B cell (primary cell): ENCODE measurements at regions not wholly inside any gene's neighbourhood (a gene's known extent, or its start where the extent isn't known, plus 50 kb on each side); places are given as distances from the start of the nearest gene placed in this dataset.

ENCODE experiments used
- ATAC-seq: fragments of 200-7000 bp; cut with Tn5 transposase; one replicate; pipeline ENCODE4 v1.10.0; 2021; ENCODE audit warnings: low read depth, mild to moderate bottlenecking, moderate number of reproducible peaks, moderate library complexity
- CTCF ChIA-PET: fragments of 350-600 bp; sonication (Branson Sonifier 250); formaldehyde crosslinking; loops from one replicate; lab custom pipeline; 2021; ENCODE audit warnings: antibody characterized with exemption, inconsistent platforms; lab: Charles Lee
- POLR2A ChIA-PET: fragments of 350-600 bp; sonication (Branson Sonifier 250); formaldehyde crosslinking; loops from one replicate; lab custom pipeline; 2021; ENCODE audit warnings: antibody characterized with exemption; lab: Charles Lee
- DNase-seq: peaks from one replicate; pipeline ENCODE4 v3.0.0; 2013
- H2AFZ ChIP-seq: 2 replicates; pipeline ENCODE4 v1.6.1; 2012; ENCODE audit warnings: mild to moderate bottlenecking, low read depth, low read length; ENCODE audit not compliant: insufficient read depth, poor library complexity, severe bottlenecking
- H3K27ac ChIP-seq, 2 donors: 1 replicate in 1 of 2; 2 replicates in 1 of 2; pipeline ENCODE4 v1.5.1; 2012 to 2013; ENCODE audit warnings: low read length in 2 of 2, mild to moderate bottlenecking in 2 of 2, moderate library complexity in 1 of 2
- H3K27me3 ChIP-seq, 4 experiments: fragments of 200-600 bp in 1 of 4; sonication (generic) in 1 of 4; replicated peaks in 1 of 4; 1 replicate in 2 of 4; 2 replicates in 2 of 4; pipeline versions ENCODE4 v1.6.1 to v1.7.0; 2013 to 2016; ENCODE audit warnings: low read length in 3 of 4, mild to moderate bottlenecking in 2 of 4, mixed read lengths in 1 of 4, moderate library complexity in 1 of 4; ENCODE audit not compliant: insufficient read depth in 4 of 4, control insufficient read depth in 3 of 4; ENCODE audit errors: control extremely low read depth in 1 of 4
- H3K36me3 ChIP-seq, 2 experiments: replicated peaks in 1 of 2; 1 replicate in 1 of 2; 2 replicates in 1 of 2; pipeline versions ENCODE4 v1.6.1 to v1.7.1; 2013; ENCODE audit warnings: low read length in 1 of 2; ENCODE audit not compliant: insufficient read depth in 2 of 2, control insufficient read depth in 1 of 2; ENCODE audit errors: control extremely low read depth in 1 of 2, extremely low read depth in 1 of 2
- H3K4me1 ChIP-seq, 2 donors: fragments of 200-600 bp in 1 of 2; sonication (generic) in 1 of 2; 1 replicate in 1 of 2; 2 replicates in 1 of 2; pipeline versions ENCODE4 v1.5.1 to v1.6.1; 2013 to 2017; ENCODE audit warnings: low read length in 2 of 2; ENCODE audit not compliant: control insufficient read depth in 2 of 2, insufficient read depth in 2 of 2
- H3K4me2 ChIP-seq: replicated peaks from 2 replicates; pipeline ENCODE3; 2012; ENCODE audit warnings: mild to moderate bottlenecking, low read depth, low read length; ENCODE audit not compliant: poor library complexity, severe bottlenecking
- H3K4me3 ChIP-seq, 5 experiments: fragments of 200-600 bp in 1 of 5; sonication (generic) in 1 of 5; 1 replicate in 3 of 5; 2 replicates in 2 of 5; pipeline versions ENCODE4 v1.5.1 to v1.7.0; 2011 to 2016; ENCODE audit warnings: low read length in 4 of 5, mild to moderate bottlenecking in 4 of 5, low read depth in 2 of 5, control low read depth in 1 of 5, moderate library complexity in 1 of 5; ENCODE audit not compliant: insufficient read depth in 1 of 5; ENCODE audit errors: control extremely low read depth in 1 of 5, extremely low read depth in 1 of 5
- H3K79me2 ChIP-seq: fragments of 200-600 bp; sonication (generic); one replicate; pipeline ENCODE4 v1.6.0; 2016; ENCODE audit warnings: low read length; ENCODE audit not compliant: control insufficient read depth, insufficient read depth
- H3K9ac ChIP-seq: fragments of 200-600 bp; sonication (generic); 2 replicates; pipeline ENCODE4 v1.6.1; 2017; ENCODE audit warnings: mild to moderate bottlenecking, low read length, moderate library complexity
- H3K9me3 ChIP-seq, 3 donors: one replicate each; pipeline versions ENCODE4 v1.6.1 to v1.7.1; 2013; ENCODE audit warnings: low read length in 2 of 3; ENCODE audit not compliant: control insufficient read depth in 2 of 3, insufficient read depth in 1 of 3; ENCODE audit errors: control extremely low read depth in 1 of 3
- H4K20me1 ChIP-seq: 2 replicates; pipeline ENCODE4 v1.6.0; 2012; ENCODE audit warnings: mild to moderate bottlenecking, low read length; ENCODE audit not compliant: insufficient read depth, control insufficient read depth, poor library complexity, severe bottlenecking
- H3K27ac Mint-ChIP-seq: one replicate; pipeline ENCODE4 v1.8.0; 2021; ENCODE audit warnings: mixed read lengths
- H3K27me3 Mint-ChIP-seq: one replicate; pipeline ENCODE4 v1.8.0; 2021; ENCODE audit warnings: mixed read lengths
- H3K4me1 Mint-ChIP-seq: one replicate; pipeline ENCODE4 v1.8.0; 2021; ENCODE audit warnings: mixed read lengths
- H3K4me3 Mint-ChIP-seq: one replicate; pipeline ENCODE4 v1.8.0; 2021; ENCODE audit warnings: mixed read lengths
- H3K9me3 Mint-ChIP-seq: one replicate; pipeline ENCODE4 v1.8.0; 2022; ENCODE audit warnings: mixed read lengths; ENCODE audit not compliant: insufficient read depth
- CTCF ChIP-seq: fragments of 200-600 bp; IDR thresholded peaks from one replicate; pipeline ENCODE4 v1.8.0; 2022; ENCODE audit warnings: antibody characterized with exemption, mild to moderate bottlenecking
- EZH2 ChIP-seq: IDR thresholded peaks from 2 replicates; pipeline ENCODE4 v1.6.1; 2012; ENCODE audit warnings: borderline replicate concordance, low read depth, mild to moderate bottlenecking, moderate library complexity, low read length; ENCODE audit not compliant: insufficient read depth, poor library complexity, severe bottlenecking
- WGBS: methylation state at CpG from one replicate; pipeline ENCODE4 v1.1.5; 2013; ENCODE audit warnings: missing lambda C conversion rate; ENCODE audit not compliant: insufficient coverage; 5-methylcytosine and 5-hydroxymethylcytosine counted together
- intact Hi-C: fragments of 100-400 bp; cut with micrococcal nuclease; formaldehyde crosslinking; loops from one replicate; pipeline ENCODE4 v1.10.0; 2022

GRCh38 chr11:45459491-45459890 lies 173.3 kb upstream of the SYT13 start:
- intact Hi-C loops: no loop called here
- Mint-ChIP-seq H3K4me1 (no peaks in the 10 kb centered on the region), H3K9me3 (no peaks in the 10 kb centered on the region), H3K4me3 (no peak overlapping the region), H3K27ac (no peak overlapping the region), H3K27me3 (peaks cover 14% of the 10 kb centered on the region)
- Histone ChIP-seq H3K79me2 (no peaks in the 10 kb centered on the region), H3K4me2 (no peak overlapping the region), H4K20me1 (no peaks in the 10 kb centered on the region), H3K4me1 (no peaks in the 10 kb centered on the region), H3K36me3 (no peaks in the 10 kb centered on the region), H3K27ac (no peak overlapping the region), H3K27me3 (peaks cover 0 to 4% (median 0%) of the 10 kb centered on the region in 4 experiments), H2AFZ (no peak overlapping the region), H3K9ac (no peak overlapping the region), H3K9me3 (no peaks in the 10 kb centered on the region), H3K4me3 (no peak overlapping the region)
- POLR2A ChIA-PET: no interaction called here
- CTCF ChIA-PET: no interaction called here
- no peak for TF ChIP-seq EZH2
- TF ChIP-seq CTCF: no peak
- WGBS: 90% methylated on average over 3 of the region's 5 CpGs
- no peak for ATAC-seq
- DNase-seq: no peak

- 93% methylated on average over 4 of the region's 4 CpGs for WGBS
- Mint-ChIP-seq H3K4me1 (no peaks in the 10 kb centered on the region), H3K27ac (no peak overlapping the region), H3K4me3 (no peak overlapping the region), H3K27me3 (peaks cover 14% of the 10 kb centered on the region), H3K9me3 (no peaks in the 10 kb centered on the region)
- ATAC-seq: no peak
- H3K27ac ChIP-seq: no peak overlapping the region
- peaks cover 0 to 4% (median 0%) of the 10 kb centered on the region in 4 experiments for H3K27me3 ChIP-seq
- POLR2A ChIA-PET: no interaction called here
- no peaks in the 10 kb centered on the region for H3K79me2 ChIP-seq
- H3K9ac ChIP-seq: no peak overlapping the region
- no peak overlapping the region for H3K4me2 ChIP-seq
- CTCF ChIA-PET: no interaction called here
- no peaks in the 10 kb centered on the region for H4K20me1 ChIP-seq
- TF ChIP-seq EZH2: no peak
- no peak for TF ChIP-seq CTCF
- intact Hi-C loops: no loop called here
- no peak overlapping the region for H3K4me3 ChIP-seq
- no peaks in the 10 kb centered on the region for H3K9me3 ChIP-seq
- no peak for DNase-seq
- H3K4me1 ChIP-seq: no peaks in the 10 kb centered on the region
- no peak overlapping the region for H2AFZ ChIP-seq
- H3K36me3 ChIP-seq: no peaks in the 10 kb centered on the region
These were observed 172.1 kb upstream of the SYT13 start for GRCh38 chr11:45458269-45458668.
